Endothelial cell of umbilical vein (primary cell): ENCODE measurements at regions not wholly inside any gene's neighbourhood (a gene's known extent, or its start where the extent isn't known, plus 50 kb on each side); places are given as distances from the start of the nearest gene placed in this dataset.

Experiments used
- CTCF ChIP-seq, 2 donors: IDR thresholded peaks; 1 replicate in 1 of 2; 2 replicates in 1 of 2; pipeline ENCODE4 v1.5.1; 2011; ENCODE audit warnings: low read length in 2 of 2, mild to moderate bottlenecking in 2 of 2, moderate library complexity in 2 of 2, control low read depth in 1 of 2, inconsistent platforms in 1 of 2, low read depth in 1 of 2; ENCODE audit not compliant: insufficient read depth in 1 of 2; ENCODE audit errors: extremely low read depth in 1 of 2
- EZH2 ChIP-seq: IDR thresholded peaks from 2 replicates; pipeline ENCODE4 v1.6.1; 2012; ENCODE audit warnings: borderline replicate concordance, low read depth, mild to moderate bottlenecking, moderate library complexity, low read length, inconsistent platforms; ENCODE audit not compliant: severe bottlenecking
- GATA2 ChIP-seq: IDR thresholded peaks from 2 replicates; pipeline ENCODE4 v1.7.0; 2011; ENCODE audit warnings: low read depth, mild to moderate bottlenecking, moderate library complexity, mixed read lengths, low read length; ENCODE audit not compliant: insufficient read length, insufficient read depth
- JUN ChIP-seq: IDR thresholded peaks from 2 replicates; pipeline ENCODE4 v1.6.1; 2011; ENCODE audit warnings: borderline replicate concordance, low read depth; ENCODE audit not compliant: insufficient read length, insufficient read depth
- MAX ChIP-seq: IDR thresholded peaks from 2 replicates; pipeline ENCODE4 v1.6.1; 2011; ENCODE audit not compliant: insufficient read depth, insufficient read length
- MYC ChIP-seq: IDR thresholded peaks from one replicate; pipeline ENCODE4 v1.6.1; 2011; ENCODE audit warnings: mild to moderate bottlenecking, low read depth, low read length
- POLR2A ChIP-seq: IDR thresholded peaks from 2 replicates; pipeline ENCODE4 v1.6.1; 2012; ENCODE audit warnings: low read depth, mild to moderate bottlenecking, control low read depth, low read length
- POLR2AphosphoS5 ChIP-seq: IDR thresholded peaks from 2 replicates; pipeline ENCODE4 v1.6.1; 2012; ENCODE audit warnings: low read depth, mild to moderate bottlenecking, control low read depth, low read length, moderate library complexity; ENCODE audit not compliant: insufficient read depth

- TF ChIP-seq CTCF (IDR thresholded peaks at IDR 0.05; ENCODE audit: extremely low read depth in 1 of 2, insufficient read depth in 1 of 2, low read depth in 1 of 2, low read length in 2 of 2) (no peak), POLR2A (no peak), MAX (no peak), EZH2 (no peak), POLR2AphosphoS5 (no peak), JUN (no peak), GATA2 (no peak), MYC (no peak)
These were observed 273.5 kb upstream of the SEMA6D start for GRCh38 chr15:47443839-47444238.
